K562 (cell line): ENCODE measurements at regions not wholly inside any gene's neighbourhood (a gene's known extent, or its start where the extent isn't known, plus 50 kb on each side); places are given as distances from the start of the nearest gene placed in this dataset.

Experiments
- ATAC-seq: fragments of 200-7000 bp; cut with Tn5 transposase; 3 replicates; pipeline ENCODE4 v1.9.1; 2020; ENCODE audit warnings: moderate library complexity
- BruUV-seq: library from RNA; stranded (reverse); fragments of 400-500 nt; replicated peaks from 2 replicates; lab custom pipeline; 2021; lab: Mats Ljungman, UMichigan
- CTCF ChIA-PET: fragments of 300-600 bp; formaldehyde crosslinking; extraction: SDS; loops from one replicate; lab custom pipeline; 2021; ENCODE audit warnings: low intra/inter-chr PET ratio; lab: Yijun Ruan, JAX
- POLR2A ChIA-PET: fragments of 300-600, 350-650 bp; sonication (Branson Sonifier 250); formaldehyde crosslinking; extraction: SDS; loops from one replicate; lab custom pipeline; 2021; ENCODE audit warnings: antibody characterized with exemption, inconsistent platforms; lab: Yijun Ruan, JAX
- DNase-seq, 4 experiments: peaks; one replicate each; pipeline versions ENCODE4 v3.0.0 to v3.0.0-alpha.2; 2011 to 2018; ENCODE audit warnings: low spot score in 3 of 4, mixed read lengths in 3 of 4; ENCODE audit errors: extremely low read depth in 1 of 4
- FAIRE-seq: peaks from 2 replicates; lab custom pipeline; 2011; peaks lifted over from hg19 to GRCh38; lab: Jason Lieb, UNC
- H2AFZ ChIP-seq: 2 replicates; pipeline ENCODE4 v1.6.0; 2011; ENCODE audit warnings: low read depth, low read length, control low read depth, inconsistent platforms
- H3K27ac ChIP-seq: fragments of 200-600 bp; 3 replicates; pipeline ENCODE4 v1.8.0; 2011; ENCODE audit warnings: low read depth, mild to moderate bottlenecking, control low read depth, inconsistent platforms, low read length, moderate library complexity, mixed read lengths; ENCODE audit errors: extremely low read depth
- H3K27me3 ChIP-seq, 2 experiments: fragments of 300-600 bp in 1 of 2; 2 replicates in 1 of 2; 3 replicates in 1 of 2; pipeline versions ENCODE4 v1.6.0 to v1.8.0; 2011; ENCODE audit warnings: inconsistent platforms in 2 of 2, low read length in 2 of 2, mild to moderate bottlenecking in 1 of 2, mixed read lengths in 1 of 2, moderate library complexity in 1 of 2; ENCODE audit not compliant: control insufficient read depth in 2 of 2, insufficient read depth in 2 of 2
- H3K36me3 ChIP-seq: fragments of 300-600 bp; 3 replicates; pipeline ENCODE4 v1.8.0; 2011; ENCODE audit warnings: mild to moderate bottlenecking, low read length, inconsistent platforms; ENCODE audit not compliant: control insufficient read depth, insufficient read depth
- H3K4me1 ChIP-seq, 2 experiments: fragments of 200-600 bp in 1 of 2; replicated peaks in 1 of 2; 2 replicates in 1 of 2; 3 replicates in 1 of 2; pipeline versions ENCODE4 v1.5.1 to v1.8.0; 2011; ENCODE audit warnings: inconsistent platforms in 2 of 2, low read length in 2 of 2, mild to moderate bottlenecking in 1 of 2, mixed read lengths in 1 of 2, moderate library complexity in 1 of 2; ENCODE audit not compliant: control insufficient read depth in 2 of 2, insufficient read depth in 2 of 2
- H3K4me2 ChIP-seq: 2 replicates; pipeline ENCODE4 v1.6.1; 2011; ENCODE audit warnings: low read length, control low read depth, inconsistent platforms, mixed read lengths; ENCODE audit not compliant: insufficient read depth
- H3K4me3 ChIP-seq: fragments of 200-600 bp; sonication (generic), shearing (Covaris generic); 2 replicates; pipeline ENCODE4 v1.5.1; 2016; ENCODE audit warnings: control low read depth, inconsistent platforms
- H3K79me2 ChIP-seq: fragments of 200-600 bp; 3 replicates; pipeline ENCODE4 v1.8.0; 2011; ENCODE audit warnings: low read length, inconsistent platforms; ENCODE audit not compliant: control insufficient read depth, insufficient read depth
- H3K9ac ChIP-seq, 2 experiments: 2 replicates each; pipeline versions ENCODE4 v1.6.0 to v1.6.1; 2011; ENCODE audit warnings: low read depth in 2 of 2, low read length in 2 of 2, control low read depth in 1 of 2, inconsistent platforms in 1 of 2, mild to moderate bottlenecking in 1 of 2, mixed read lengths in 1 of 2; ENCODE audit not compliant: insufficient read depth in 1 of 2
- H3K9me1 ChIP-seq: one replicate; pipeline ENCODE4 v1.6.0; 2011; ENCODE audit warnings: inconsistent platforms, mild to moderate bottlenecking, low read length, moderate library complexity; ENCODE audit not compliant: control insufficient read depth, insufficient read depth
- H3K9me3 ChIP-seq: replicated peaks from 2 replicates; pipeline ENCODE4 v1.5.1; 2011; ENCODE audit warnings: low read depth, low read length, inconsistent platforms; ENCODE audit not compliant: control insufficient read depth, insufficient read depth
- H4K20me1 ChIP-seq: replicated peaks from 2 replicates; pipeline ENCODE4 v1.6.1; 2011; ENCODE audit warnings: low read length, inconsistent platforms, mixed read lengths; ENCODE audit not compliant: control insufficient read depth, insufficient read depth
- GMEB1 ChIP-seq: fragments of 250-450 bp; sonication (Bioruptor Pico); IDR thresholded peaks from 2 replicates; pipeline ENCODE4 v1.4.0; 2020; ENCODE audit warnings: mild to moderate bottlenecking
- PURB ChIP-seq: sonication (generic); formaldehyde crosslinking; IDR thresholded peaks from 2 replicates; pipeline ENCODE4 v1.9.0; 2021; ENCODE audit warnings: low read depth, mild to moderate bottlenecking, missing genetic modification reagents
- RBM15 ChIP-seq: fragments of 200-400 bp; formaldehyde crosslinking; IDR thresholded peaks from 2 replicates; pipeline ENCODE4 v1.6.1; 2018; ENCODE audit warnings: mild to moderate bottlenecking, low read length, moderate library complexity; ENCODE audit not compliant: insufficient read depth
- SAFB2 ChIP-seq: fragments of 200-400 bp; formaldehyde crosslinking; IDR thresholded peaks from 2 replicates; pipeline ENCODE4 v1.6.1; 2018; ENCODE audit warnings: borderline replicate concordance, low read length, low read depth, moderate library complexity; ENCODE audit not compliant: severe bottlenecking
- TAF9B ChIP-seq: fragments of 450-650 bp; IDR thresholded peaks from 2 replicates; pipeline ENCODE4 v1.6.1; 2018; ENCODE audit warnings: mild to moderate bottlenecking; ENCODE audit not compliant: partially characterized antibody
- WGBS: fragments of 100-300 bp; shearing (Covaris generic); methylation state at CpG from one replicate; pipeline ENCODE4 v1.1.6; 2016; ENCODE audit warnings: low coverage, mixed read lengths; ENCODE audit not compliant: insufficient coverage; ENCODE audit errors: missing lambda C conversion rate; 5-methylcytosine and 5-hydroxymethylcytosine counted together
- in situ Hi-C: fragments of 300-500 bp; cut with MboI; formaldehyde crosslinking; loops from 4 replicates; pipeline ENCODE4 v1.15.0; 2018; ENCODE audit warnings: inconsistent platforms, mixed read lengths
- intact Hi-C: fragments of 100-400 bp; cut with micrococcal nuclease; formaldehyde crosslinking; loops from 2 replicates; pipeline ENCODE4 v1.14.2; 2022
- TF ChIP-seq, protein P1 (sequence below): fragments of 450-650 bp; IDR thresholded peaks from 2 replicates; pipeline ENCODE4 v1.6.1; 2016; ENCODE audit warnings: mild to moderate bottlenecking, moderate library complexity

DNA sequence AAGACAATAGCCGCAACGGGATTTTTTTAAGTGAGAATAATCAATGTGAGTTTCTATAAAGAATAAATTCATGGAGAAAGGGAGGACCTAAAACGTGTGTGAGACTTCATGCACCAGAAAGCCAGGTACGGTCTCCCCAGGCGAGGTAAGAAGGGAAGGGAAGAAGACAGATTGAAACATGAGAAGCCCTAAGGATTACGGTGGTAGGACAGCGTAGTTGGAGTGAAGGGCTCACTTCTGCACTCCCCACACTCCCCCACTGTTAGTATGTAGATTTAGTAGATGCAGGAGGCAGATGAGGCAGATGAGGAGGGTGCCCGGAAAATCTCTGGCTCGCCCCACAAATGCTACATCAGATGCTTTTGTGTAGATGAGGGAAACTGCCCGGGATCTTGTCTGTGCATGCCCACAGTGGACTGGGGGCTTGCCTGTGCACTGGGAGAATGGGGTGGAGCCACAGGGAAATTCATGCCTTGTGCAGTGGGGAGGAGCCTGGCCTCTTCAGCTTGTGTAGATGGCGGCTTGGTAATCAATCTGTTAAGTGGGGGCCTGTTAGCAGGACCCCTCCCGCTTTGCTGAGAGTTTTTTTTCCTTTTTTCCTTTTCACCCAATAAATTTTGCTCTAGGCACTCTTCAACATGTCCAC, 1544.5 kb upstream of the TENM3 start:
- no peak overlapping the region for H3K27ac ChIP-seq
- under 1% methylated on average over 12 of the region's 12 CpGs for WGBS
- TF ChIP-seq RBM15 (no peak), TAF9B (no peak), GMEB1 (CRISPR knock-in tag) (no peak), SAFB2 (no peak), PURB (no peak)
- TF ChIP-seq, protein P1, sequence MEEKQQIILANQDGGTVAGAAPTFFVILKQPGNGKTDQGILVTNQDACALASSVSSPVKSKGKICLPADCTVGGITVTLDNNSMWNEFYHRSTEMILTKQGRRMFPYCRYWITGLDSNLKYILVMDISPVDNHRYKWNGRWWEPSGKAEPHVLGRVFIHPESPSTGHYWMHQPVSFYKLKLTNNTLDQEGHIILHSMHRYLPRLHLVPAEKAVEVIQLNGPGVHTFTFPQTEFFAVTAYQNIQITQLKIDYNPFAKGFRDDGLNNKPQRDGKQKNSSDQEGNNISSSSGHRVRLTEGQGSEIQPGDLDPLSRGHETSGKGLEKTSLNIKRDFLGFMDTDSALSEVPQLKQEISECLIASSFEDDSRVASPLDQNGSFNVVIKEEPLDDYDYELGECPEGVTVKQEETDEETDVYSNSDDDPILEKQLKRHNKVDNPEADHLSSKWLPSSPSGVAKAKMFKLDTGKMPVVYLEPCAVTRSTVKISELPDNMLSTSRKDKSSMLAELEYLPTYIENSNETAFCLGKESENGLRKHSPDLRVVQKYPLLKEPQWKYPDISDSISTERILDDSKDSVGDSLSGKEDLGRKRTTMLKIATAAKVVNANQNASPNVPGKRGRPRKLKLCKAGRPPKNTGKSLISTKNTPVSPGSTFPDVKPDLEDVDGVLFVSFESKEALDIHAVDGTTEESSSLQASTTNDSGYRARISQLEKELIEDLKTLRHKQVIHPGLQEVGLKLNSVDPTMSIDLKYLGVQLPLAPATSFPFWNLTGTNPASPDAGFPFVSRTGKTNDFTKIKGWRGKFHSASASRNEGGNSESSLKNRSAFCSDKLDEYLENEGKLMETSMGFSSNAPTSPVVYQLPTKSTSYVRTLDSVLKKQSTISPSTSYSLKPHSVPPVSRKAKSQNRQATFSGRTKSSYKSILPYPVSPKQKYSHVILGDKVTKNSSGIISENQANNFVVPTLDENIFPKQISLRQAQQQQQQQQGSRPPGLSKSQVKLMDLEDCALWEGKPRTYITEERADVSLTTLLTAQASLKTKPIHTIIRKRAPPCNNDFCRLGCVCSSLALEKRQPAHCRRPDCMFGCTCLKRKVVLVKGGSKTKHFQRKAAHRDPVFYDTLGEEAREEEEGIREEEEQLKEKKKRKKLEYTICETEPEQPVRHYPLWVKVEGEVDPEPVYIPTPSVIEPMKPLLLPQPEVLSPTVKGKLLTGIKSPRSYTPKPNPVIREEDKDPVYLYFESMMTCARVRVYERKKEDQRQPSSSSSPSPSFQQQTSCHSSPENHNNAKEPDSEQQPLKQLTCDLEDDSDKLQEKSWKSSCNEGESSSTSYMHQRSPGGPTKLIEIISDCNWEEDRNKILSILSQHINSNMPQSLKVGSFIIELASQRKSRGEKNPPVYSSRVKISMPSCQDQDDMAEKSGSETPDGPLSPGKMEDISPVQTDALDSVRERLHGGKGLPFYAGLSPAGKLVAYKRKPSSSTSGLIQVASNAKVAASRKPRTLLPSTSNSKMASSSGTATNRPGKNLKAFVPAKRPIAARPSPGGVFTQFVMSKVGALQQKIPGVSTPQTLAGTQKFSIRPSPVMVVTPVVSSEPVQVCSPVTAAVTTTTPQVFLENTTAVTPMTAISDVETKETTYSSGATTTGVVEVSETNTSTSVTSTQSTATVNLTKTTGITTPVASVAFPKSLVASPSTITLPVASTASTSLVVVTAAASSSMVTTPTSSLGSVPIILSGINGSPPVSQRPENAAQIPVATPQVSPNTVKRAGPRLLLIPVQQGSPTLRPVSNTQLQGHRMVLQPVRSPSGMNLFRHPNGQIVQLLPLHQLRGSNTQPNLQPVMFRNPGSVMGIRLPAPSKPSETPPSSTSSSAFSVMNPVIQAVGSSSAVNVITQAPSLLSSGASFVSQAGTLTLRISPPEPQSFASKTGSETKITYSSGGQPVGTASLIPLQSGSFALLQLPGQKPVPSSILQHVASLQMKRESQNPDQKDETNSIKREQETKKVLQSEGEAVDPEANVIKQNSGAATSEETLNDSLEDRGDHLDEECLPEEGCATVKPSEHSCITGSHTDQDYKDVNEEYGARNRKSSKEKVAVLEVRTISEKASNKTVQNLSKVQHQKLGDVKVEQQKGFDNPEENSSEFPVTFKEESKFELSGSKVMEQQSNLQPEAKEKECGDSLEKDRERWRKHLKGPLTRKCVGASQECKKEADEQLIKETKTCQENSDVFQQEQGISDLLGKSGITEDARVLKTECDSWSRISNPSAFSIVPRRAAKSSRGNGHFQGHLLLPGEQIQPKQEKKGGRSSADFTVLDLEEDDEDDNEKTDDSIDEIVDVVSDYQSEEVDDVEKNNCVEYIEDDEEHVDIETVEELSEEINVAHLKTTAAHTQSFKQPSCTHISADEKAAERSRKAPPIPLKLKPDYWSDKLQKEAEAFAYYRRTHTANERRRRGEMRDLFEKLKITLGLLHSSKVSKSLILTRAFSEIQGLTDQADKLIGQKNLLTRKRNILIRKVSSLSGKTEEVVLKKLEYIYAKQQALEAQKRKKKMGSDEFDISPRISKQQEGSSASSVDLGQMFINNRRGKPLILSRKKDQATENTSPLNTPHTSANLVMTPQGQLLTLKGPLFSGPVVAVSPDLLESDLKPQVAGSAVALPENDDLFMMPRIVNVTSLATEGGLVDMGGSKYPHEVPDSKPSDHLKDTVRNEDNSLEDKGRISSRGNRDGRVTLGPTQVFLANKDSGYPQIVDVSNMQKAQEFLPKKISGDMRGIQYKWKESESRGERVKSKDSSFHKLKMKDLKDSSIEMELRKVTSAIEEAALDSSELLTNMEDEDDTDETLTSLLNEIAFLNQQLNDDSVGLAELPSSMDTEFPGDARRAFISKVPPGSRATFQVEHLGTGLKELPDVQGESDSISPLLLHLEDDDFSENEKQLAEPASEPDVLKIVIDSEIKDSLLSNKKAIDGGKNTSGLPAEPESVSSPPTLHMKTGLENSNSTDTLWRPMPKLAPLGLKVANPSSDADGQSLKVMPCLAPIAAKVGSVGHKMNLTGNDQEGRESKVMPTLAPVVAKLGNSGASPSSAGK, result no peak

More for the DNA sequence above, 1544.5 kb upstream of the TENM3 start:
- in situ Hi-C loops (no loop called here), intact Hi-C loops (no loop called here)
- H3K4me2 ChIP-seq, result no peak overlapping the region
- no peaks in the 10 kb centered on the region for H3K27me3 ChIP-seq
- no peaks in the 10 kb centered on the region for H3K4me1 ChIP-seq
- peak in 1 of 4 experiments; percentile 0 for DNase-seq
- no peaks in the 10 kb centered on the region for H3K9me1 ChIP-seq
- ChIA-PET POLR2A (no interaction called here), CTCF (no interaction called here)
- H4K20me1 ChIP-seq, result no peaks in the 10 kb centered on the region
- no peak for FAIRE-seq
- BruUV-seq, result no TSS peak
- no peak for ATAC-seq
- H3K4me3 ChIP-seq, result no peak overlapping the region
- no peaks in the 10 kb centered on the region for H3K36me3 ChIP-seq
- H2AFZ ChIP-seq, result no peak overlapping the region
- no peak overlapping the region for H3K9ac ChIP-seq
- no peaks in the 10 kb centered on the region; the same call in 1 of the 2 replicates for H3K9me3 ChIP-seq
- H3K79me2 ChIP-seq, result no peaks in the 10 kb centered on the region
